ENCODE measurements at regions not wholly inside any gene's neighbourhood (a gene's known extent, or its start where the extent isn't known, plus 50 kb on each side); places are given as distances from the start of the nearest gene placed in this dataset.

DNA sequence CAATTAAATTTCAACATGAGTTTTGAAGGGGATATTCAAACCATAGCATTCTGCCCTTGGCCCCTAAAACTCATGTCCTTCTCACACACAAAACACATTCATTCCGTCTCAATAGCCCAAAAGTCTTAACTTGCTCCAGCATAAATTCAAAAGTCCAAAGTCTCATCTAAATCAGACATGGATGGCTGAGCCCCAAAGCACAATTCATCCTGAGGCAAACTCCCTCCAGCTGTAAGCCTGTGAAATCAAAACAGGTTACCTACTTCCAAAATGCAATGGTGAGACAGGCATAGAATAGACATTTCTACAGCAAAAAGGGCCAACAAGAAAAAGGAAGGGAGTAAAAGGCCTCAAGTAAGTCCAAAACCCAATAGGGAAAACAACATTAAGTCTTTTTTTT, 245.8 kb downstream of the TTC32 start:
- H3K27me3 ChIP-seq (ENCODE audit: insufficient read depth, low read length), result 0 out of 2 replicates have a peak, but pooled peaks cover 2% of the 10 kb centered on the region
- H3K56ac ChIP-seq (ENCODE audit: insufficient read length, low read depth, low read length), result no peak overlapping the region
- Mint-ChIP-seq H3K36me3 (ENCODE audit: insufficient read depth in 1 of 3, low read depth in 3 of 3) (no peaks in the 10 kb centered on the region), H3K27ac (no peak overlapping the region), H3K4me3 (no peak overlapping the region), H3K27me3 (ENCODE audit: low read depth) (no peaks in the 10 kb centered on the region), H3K4me1 (peaks cover 6 to 13% of the 10 kb centered on the region in 2 experiments; a peak in 2 of 4 replicates), H3K9me3 (no peaks in the 10 kb centered on the region)
- H4K20me1 ChIP-seq (ENCODE audit: control insufficient read depth, insufficient read depth, insufficient read length), result no peaks in the 10 kb centered on the region
- H2AFZ ChIP-seq (ENCODE audit: low read length), result no peak overlapping the region
- WGBS (ENCODE audit: extremely low coverage, insufficient read length, low lambda C conversion rate), result no CpG with 5 or more reads among the region's 1 CpG
- no peaks in the 10 kb centered on the region for H3K9me3 ChIP-seq (ENCODE audit: control insufficient read depth, low read depth, low read length)
- no peaks in the 10 kb centered on the region for H3K79me2 ChIP-seq (ENCODE audit: insufficient read depth, low read length)
- no peak overlapping the region for H2AK5ac ChIP-seq (ENCODE audit: insufficient read length, low read length)
- H3K9ac ChIP-seq (ENCODE audit: extremely low read depth, insufficient read length, low read length), result no peak overlapping the region
- no peak overlapping the region for H2BK5ac ChIP-seq (ENCODE audit: insufficient read length, low read length)
- no peak overlapping the region for H2BK15ac ChIP-seq (ENCODE audit: low read depth, low read length)
- no peak overlapping the region for H3K4ac ChIP-seq (ENCODE audit: low read depth, low read length)
- DNase-seq, result no peak
- no peak overlapping the region for H3K18ac ChIP-seq (ENCODE audit: insufficient read length, low read depth, low read length)
- no peak overlapping the region for H3K23ac ChIP-seq (ENCODE audit: insufficient read length, low read depth, low read length)
- no peak overlapping the region for H2BK20ac ChIP-seq (ENCODE audit: low read depth, low read length, poor library complexity, severe bottlenecking)
- no peak overlapping the region for H3T11ph ChIP-seq (ENCODE audit: low read length)
- H4K8ac ChIP-seq (replicated peaks; ENCODE audit: insufficient read length, low read depth, low read length), result no peak overlapping the region
- H4K91ac ChIP-seq (ENCODE audit: insufficient read length, low read depth, low read length), result no peak overlapping the region
- H3K27ac ChIP-seq (ENCODE audit: insufficient read length, low read depth, low read length), result no peak overlapping the region
- H3K23me2 ChIP-seq (ENCODE audit: insufficient read length, low read depth, low read length, poor library complexity, severe bottlenecking), result no peaks in the 10 kb centered on the region
- TF ChIP-seq, protein P1, sequence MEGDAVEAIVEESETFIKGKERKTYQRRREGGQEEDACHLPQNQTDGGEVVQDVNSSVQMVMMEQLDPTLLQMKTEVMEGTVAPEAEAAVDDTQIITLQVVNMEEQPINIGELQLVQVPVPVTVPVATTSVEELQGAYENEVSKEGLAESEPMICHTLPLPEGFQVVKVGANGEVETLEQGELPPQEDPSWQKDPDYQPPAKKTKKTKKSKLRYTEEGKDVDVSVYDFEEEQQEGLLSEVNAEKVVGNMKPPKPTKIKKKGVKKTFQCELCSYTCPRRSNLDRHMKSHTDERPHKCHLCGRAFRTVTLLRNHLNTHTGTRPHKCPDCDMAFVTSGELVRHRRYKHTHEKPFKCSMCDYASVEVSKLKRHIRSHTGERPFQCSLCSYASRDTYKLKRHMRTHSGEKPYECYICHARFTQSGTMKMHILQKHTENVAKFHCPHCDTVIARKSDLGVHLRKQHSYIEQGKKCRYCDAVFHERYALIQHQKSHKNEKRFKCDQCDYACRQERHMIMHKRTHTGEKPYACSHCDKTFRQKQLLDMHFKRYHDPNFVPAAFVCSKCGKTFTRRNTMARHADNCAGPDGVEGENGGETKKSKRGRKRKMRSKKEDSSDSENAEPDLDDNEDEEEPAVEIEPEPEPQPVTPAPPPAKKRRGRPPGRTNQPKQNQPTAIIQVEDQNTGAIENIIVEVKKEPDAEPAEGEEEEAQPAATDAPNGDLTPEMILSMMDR (conservative IDR thresholded peaks at IDR 0.05), result no peak
- no peaks in the 10 kb centered on the region for H3K79me1 ChIP-seq (ENCODE audit: insufficient read depth, low read depth, low read length, poor library complexity, severe bottlenecking)
- no peak overlapping the region for H3K14ac ChIP-seq (ENCODE audit: insufficient read depth, low read length)
- H3K4me2 ChIP-seq (ENCODE audit: insufficient read depth, insufficient read length, low read length), result no peak overlapping the region
- no peak overlapping the region for H2BK12ac ChIP-seq (ENCODE audit: insufficient read length, low read depth, low read length)
- H2BK120ac ChIP-seq (ENCODE audit: low read depth, low read length, poor library complexity, severe bottlenecking), result no peak overlapping the region
- no peak overlapping the region for H4K5ac ChIP-seq (ENCODE audit: insufficient read length, low read depth, low read length)
- H3K4me1 ChIP-seq (ENCODE audit: insufficient read depth, low read length), result no peaks in the 10 kb centered on the region; the same call in 1 of the 2 replicates

All from H9 (cell line).